ENCODE measurements at regions not wholly inside any gene's neighbourhood (a gene's known extent, or its start where the extent isn't known, plus 50 kb on each side); places are given as distances from the start of the nearest gene placed in this dataset.
"Not testable (repeated sequence)": the region's sequence is repeated elsewhere in the genome, so short reads cannot be mapped to it uniquely, and the experiment has no call there.

- DNase-seq, result no peak
These were observed 478.7 kb upstream of the GALNTL6 start for GRCh38 chr4:171334549-171334948.

GRCh38 chr4:171308661-171309060 lies 504.5 kb upstream of the GALNTL6 start:
- no peak for DNase-seq

GRCh38 chr4:171298048-171298718 lies 515.0 kb upstream of the GALNTL6 start:
- DNase-seq, result not testable (repeated sequence)

- no peak for DNase-seq
These were observed 524.3 kb upstream of the GALNTL6 start for GRCh38 chr4:171288816-171289432.

- no peak for DNase-seq
These were observed 531.8 kb upstream of the GALNTL6 start for GRCh38 chr4:171281359-171281758.

GRCh38 chr4:171279131-171279530 lies 534.1 kb upstream of the GALNTL6 start:
- DNase-seq, result no peak

GRCh38 chr4:171266671-171267070 lies 546.5 kb upstream of the GALNTL6 start:
- DNase-seq, result no peak

GRCh38 chr4:171265190-171265818 lies 547.9 kb upstream of the GALNTL6 start:
- no peak for DNase-seq

GRCh38 chr4:171256223-171256622 lies 557.0 kb upstream of the GALNTL6 start:
- no peak for DNase-seq

- DNase-seq, result no peak
These were observed 566.3 kb upstream of the GALNTL6 start for GRCh38 chr4:171246948-171247347.

- no peak for DNase-seq
These were observed 570.4 kb upstream of the GALNTL6 start for GRCh38 chr4:171242831-171243230.

- no peak for DNase-seq
These were observed 574.0 kb upstream of the GALNTL6 start for GRCh38 chr4:171239196-171239595.

- DNase-seq, result no peak
These were observed 577.7 kb upstream of the GALNTL6 start for GRCh38 chr4:171235521-171235920.

GRCh38 chr4:171229354-171229753 lies 583.9 kb upstream of the GALNTL6 start:
- not testable (repeated sequence) for DNase-seq

GRCh38 chr4:171221181-171221580 lies 592.0 kb upstream of the GALNTL6 start:
- DNase-seq, result no peak

- peak; percentile 34 for DNase-seq
These were observed 609.8 kb upstream of the GALNTL6 start for GRCh38 chr4:171203425-171203824.

- DNase-seq, result no peak
These were observed 610.3 kb upstream of the GALNTL6 start for GRCh38 chr4:171202908-171203307.

- no peak for DNase-seq
These were observed 626.5 kb upstream of the GALNTL6 start for GRCh38 chr4:171186700-171187099.

GRCh38 chr4:171181090-171181489 lies 632.1 kb upstream of the GALNTL6 start:
- no peak for DNase-seq

- DNase-seq, result no peak
These were observed 642.5 kb upstream of the GALNTL6 start for GRCh38 chr4:171170671-171171070.

- no peak for DNase-seq
These were observed 643.8 kb upstream of the GALNTL6 start for GRCh38 chr4:171169396-171169795.

GRCh38 chr4:171162478-171162877 lies 650.7 kb upstream of the GALNTL6 start:
- DNase-seq, result no peak

- no peak for DNase-seq
These were observed 655.6 kb upstream of the GALNTL6 start for GRCh38 chr4:171157462-171158082.

- no peak for DNase-seq
These were observed 670.6 kb upstream of the GALNTL6 start for GRCh38 chr4:171142639-171143038.
